NT2/D1 (cell line): ENCODE measurements at regions not wholly inside any gene's neighbourhood (a gene's known extent, or its start where the extent isn't known, plus 50 kb on each side); places are given as distances from the start of the nearest gene placed in this dataset.

Experiments used
- SUZ12 ChIP-seq: IDR thresholded peaks from 2 replicates; pipeline ENCODE4 v1.6.1; 2011; ENCODE audit not compliant: insufficient read length, insufficient read depth; ENCODE audit errors: extremely low read depth
- YY1 ChIP-seq: IDR thresholded peaks from 2 replicates; pipeline ENCODE4 v1.6.1; 2011; ENCODE audit not compliant: insufficient read length, insufficient read depth
- ZNF274 ChIP-seq: IDR thresholded peaks from 2 replicates; pipeline ENCODE4 v1.6.1; 2011; ENCODE audit warnings: mild to moderate bottlenecking, low read depth, low read length

GRCh38 chr7:84877943-84878570 is 308.8 kb downstream of the SEMA3D start:
- TF ChIP-seq SUZ12 (no peak), YY1 (no peak), ZNF274 (no peak)
